H1 (cell line): ENCODE measurements at regions not wholly inside any gene's neighbourhood (a gene's known extent, or its start where the extent isn't known, plus 50 kb on each side); places are given as distances from the start of the nearest gene placed in this dataset.
A peak's percentile ranks its signal among the peaks of the same experiment; 100 is the strongest.

Experiments
- CTCF ChIA-PET: fragments of 300-600 bp; sonication (Branson Sonifier 250); formaldehyde crosslinking; loops from one replicate; lab custom pipeline; 2021; ENCODE audit not compliant: partially characterized antibody; lab: Charles Lee
- POLR2A ChIA-PET: fragments of 300-600 bp; sonication (Branson Sonifier 250); formaldehyde crosslinking; loops from one replicate; lab custom pipeline; 2021; ENCODE audit warnings: inconsistent platforms; ENCODE audit not compliant: partially characterized antibody; lab: Charles Lee
- DNase-seq, 2 experiments: peaks; one replicate each; pipeline versions ENCODE4 v3.0.0 to v3.0.0-alpha.2; 2010 to 2022; ENCODE audit warnings: low spot score in 2 of 2, low read depth in 1 of 2, mixed read lengths in 1 of 2
- FAIRE-seq: peaks from 2 replicates; lab custom pipeline; 2011; peaks lifted over from hg19 to GRCh38; lab: Jason Lieb, UNC
- H2AFZ ChIP-seq: 2 replicates; pipeline ENCODE4 v1.8.1; 2012; ENCODE audit warnings: low read length, inconsistent platforms
- H2AK5ac ChIP-seq: 2 replicates; pipeline ENCODE4 v1.6.1; 2013; ENCODE audit warnings: low read depth, low read length
- H2BK120ac ChIP-seq: replicated peaks from 2 replicates; pipeline ENCODE3; 2013; ENCODE audit warnings: low read depth, low read length, inconsistent platforms
- H2BK12ac ChIP-seq: 2 replicates; pipeline ENCODE4 v1.6.1; 2013; ENCODE audit warnings: low read depth, low read length
- H2BK15ac ChIP-seq: 2 replicates; pipeline ENCODE4 v1.6.1; 2013; ENCODE audit warnings: low read length
- H2BK20ac ChIP-seq: 2 replicates; pipeline ENCODE4 v1.6.1; 2013; ENCODE audit warnings: low read length
- H2BK5ac ChIP-seq: 2 replicates; pipeline ENCODE4 v1.6.1; 2013; ENCODE audit warnings: low read depth, low read length
- H3K14ac ChIP-seq: 2 replicates; pipeline ENCODE4 v1.6.1; 2013; ENCODE audit warnings: inconsistent platforms; ENCODE audit not compliant: insufficient read length
- H3K18ac ChIP-seq: 2 replicates; pipeline ENCODE4 v1.6.1; 2013; ENCODE audit warnings: low read length; ENCODE audit errors: extremely low read depth
- H3K23ac ChIP-seq: 2 replicates; pipeline ENCODE4 v1.6.1; 2013; ENCODE audit warnings: inconsistent platforms; ENCODE audit not compliant: insufficient read length
- H3K23me2 ChIP-seq: 2 replicates; pipeline ENCODE4 v1.6.1; 2013; ENCODE audit warnings: low read depth, low read length
- H3K27ac ChIP-seq: 2 replicates; pipeline ENCODE4 v1.6.1; 2011; ENCODE audit warnings: low read depth, low read length, inconsistent platforms
- H3K27me3 ChIP-seq, 4 experiments: replicated peaks in 1 of 4; 1 replicate in 1 of 4; 2 replicates in 3 of 4; pipeline versions ENCODE4 v1.6.1 to v1.8.1; 2011 to 2013; ENCODE audit warnings: low read length in 3 of 4, mild to moderate bottlenecking in 3 of 4, inconsistent platforms in 2 of 4, mixed read lengths in 2 of 4, moderate library complexity in 1 of 4; ENCODE audit not compliant: control insufficient read depth in 3 of 4, insufficient read depth in 3 of 4; ENCODE audit errors: extremely low read depth in 1 of 4
- H3K36me3 ChIP-seq, 4 experiments: 2 replicates each; pipeline versions ENCODE4 v1.6.1 to v1.8.1; 2011 to 2013; ENCODE audit warnings: mild to moderate bottlenecking in 4 of 4, low read length in 3 of 4, moderate library complexity in 2 of 4, control low read depth in 1 of 4, inconsistent platforms in 1 of 4; ENCODE audit not compliant: insufficient read depth in 4 of 4, control insufficient read depth in 2 of 4
- H3K4ac ChIP-seq: replicated peaks from 2 replicates; pipeline ENCODE3; 2013; ENCODE audit warnings: low read length, low read depth, mixed read lengths, inconsistent platforms; ENCODE audit not compliant: insufficient read length
- H3K4me1 ChIP-seq, 4 experiments: replicated peaks in 1 of 4; 1 replicate in 1 of 4; 2 replicates in 3 of 4; pipeline versions ENCODE4 v1.6.1 to v1.8.1; 2011 to 2013; ENCODE audit warnings: low read length in 3 of 4, inconsistent platforms in 2 of 4, mixed read lengths in 1 of 4; ENCODE audit not compliant: insufficient read depth in 4 of 4, control insufficient read depth in 3 of 4
- H3K4me2 ChIP-seq, 2 experiments: 2 replicates each; pipeline versions ENCODE4 v1.6.1 to v1.8.1; 2011 to 2013; ENCODE audit warnings: low read depth in 2 of 2, low read length in 2 of 2, control low read depth in 1 of 2, inconsistent platforms in 1 of 2, mild to moderate bottlenecking in 1 of 2; ENCODE audit not compliant: insufficient read depth in 1 of 2
- H3K4me3 ChIP-seq, 4 experiments: fragments of 200-600, 300-600 bp in 1 of 4; sonication (generic), shearing (Covaris generic), sonication (Bioruptor Twin) in 1 of 4; 2 replicates each; pipeline versions ENCODE4 v1.5.1 to v1.8.1; 2011 to 2016; ENCODE audit warnings: low read length in 4 of 4, low read depth in 3 of 4, control low read depth in 2 of 4, inconsistent platforms in 2 of 4, mild to moderate bottlenecking in 2 of 4, mixed read lengths in 1 of 4, moderate library complexity in 1 of 4; ENCODE audit not compliant: insufficient read depth in 2 of 4; ENCODE audit errors: extremely low read depth in 1 of 4
- H3K56ac ChIP-seq: replicated peaks from 2 replicates; pipeline ENCODE3; 2013; ENCODE audit warnings: low read depth, mild to moderate bottlenecking, mixed read lengths, low read length, inconsistent platforms; ENCODE audit not compliant: insufficient read length
- H3K79me1 ChIP-seq: 2 replicates; pipeline ENCODE4 v1.6.1; 2013; ENCODE audit warnings: low read depth, low read length, control low read depth
- H3K79me2 ChIP-seq, 2 experiments: 2 replicates each; pipeline versions ENCODE4 v1.6.1 to v1.8.1; 2012 to 2013; ENCODE audit warnings: low read length in 2 of 2, mild to moderate bottlenecking in 2 of 2, inconsistent platforms in 1 of 2; ENCODE audit not compliant: insufficient read depth in 2 of 2, control insufficient read depth in 1 of 2
- H3K9ac ChIP-seq, 4 experiments: replicated peaks in 1 of 4; 1 replicate in 1 of 4; 2 replicates in 3 of 4; pipeline versions ENCODE4 v1.6.1 to v1.8.1; 2011 to 2013; ENCODE audit warnings: low read depth in 3 of 4, low read length in 3 of 4, control low read depth in 2 of 4, mild to moderate bottlenecking in 2 of 4, moderate library complexity in 2 of 4, inconsistent platforms in 1 of 4; ENCODE audit errors: extremely low read depth in 1 of 4
- H3K9me3 ChIP-seq, 2 experiments: 2 replicates each; pipeline versions ENCODE4 v1.6.1 to v1.8.1; 2012 to 2013; ENCODE audit warnings: mild to moderate bottlenecking in 2 of 2, moderate library complexity in 2 of 2, control low read depth in 1 of 2, inconsistent platforms in 1 of 2, low read depth in 1 of 2, low read length in 1 of 2, mixed read lengths in 1 of 2; ENCODE audit not compliant: insufficient read depth in 2 of 2
- H4K20me1 ChIP-seq, 2 experiments: replicated peaks in 1 of 2; 2 replicates each; pipeline versions ENCODE3 to v1.8.1; 2011 to 2013; ENCODE audit warnings: inconsistent platforms in 2 of 2, low read length in 2 of 2, mild to moderate bottlenecking in 1 of 2; ENCODE audit not compliant: insufficient read depth in 2 of 2, control insufficient read depth in 1 of 2
- H4K5ac ChIP-seq: 2 replicates; pipeline ENCODE4 v1.6.1; 2013; ENCODE audit warnings: low read length, low read depth, mixed read lengths, inconsistent platforms; ENCODE audit not compliant: insufficient read length
- H4K8ac ChIP-seq: 2 replicates; pipeline ENCODE4 v1.8.0; 2013; ENCODE audit warnings: mild to moderate bottlenecking, moderate library complexity, low read length, inconsistent platforms; ENCODE audit not compliant: insufficient read depth; ENCODE audit errors: extremely low read depth
- H4K91ac ChIP-seq: replicated peaks from 2 replicates; pipeline ENCODE3; 2013; ENCODE audit warnings: low read length, mixed read lengths, inconsistent platforms; ENCODE audit not compliant: insufficient read length
- ATF2 ChIP-seq: IDR thresholded peaks from 2 replicates; pipeline ENCODE4 v1.6.1; 2012; ENCODE audit warnings: low read length, inconsistent platforms
- CHD2 ChIP-seq: IDR thresholded peaks from 2 replicates; pipeline ENCODE4 v1.6.1; 2012; ENCODE audit warnings: low read length, improper control_type of control experiment
- CTBP2 ChIP-seq: IDR thresholded peaks from 2 replicates; pipeline ENCODE4 v1.7.0; 2011; ENCODE audit warnings: borderline replicate concordance, mild to moderate bottlenecking, moderate library complexity, mixed read lengths, low read length; ENCODE audit not compliant: insufficient read depth, insufficient read length
- KDM4A ChIP-seq: IDR thresholded peaks from one replicate; pipeline ENCODE4 v1.7.1; 2012; ENCODE audit warnings: low read depth, mild to moderate bottlenecking, moderate library complexity, low read length, inconsistent platforms; ENCODE audit not compliant: severe bottlenecking
- NANOG ChIP-seq: IDR thresholded peaks from 2 replicates; pipeline ENCODE4 v1.6.1; 2011; ENCODE audit warnings: low read length, low read depth, mild to moderate bottlenecking, inconsistent platforms; ENCODE audit not compliant: insufficient read depth, poor library complexity, severe bottlenecking
- POLR2AphosphoS5 ChIP-seq: IDR thresholded peaks from 2 replicates; pipeline ENCODE4 v1.6.1; 2011; ENCODE audit warnings: low read depth, low read length
- SUZ12 ChIP-seq: fragments of 200-600 bp; sonication (generic); IDR thresholded peaks from 2 replicates; pipeline ENCODE4 v1.6.1; 2012; ENCODE audit warnings: mild to moderate bottlenecking, inconsistent platforms, low read length, moderate library complexity, mixed read lengths
- TAF1 ChIP-seq: IDR thresholded peaks from 2 replicates; pipeline ENCODE4 v1.6.1; 2011; ENCODE audit warnings: mild to moderate bottlenecking, low read depth, low read length
- WGBS, 2 experiments: shearing (Covaris generic) in 1 of 2; methylation state at CpG; one replicate each; pipeline versions ENCODE4 v1.1.6 to v1.1.7; 2013 to 2015; ENCODE audit warnings: low lambda C conversion rate in 2 of 2, mixed read lengths in 2 of 2, inconsistent platforms in 1 of 2, low coverage in 1 of 2, missing lambda C conversion rate in 1 of 2; ENCODE audit not compliant: insufficient replicate concordance in 2 of 2, insufficient coverage in 1 of 2, insufficient read length in 1 of 2; ENCODE audit errors: extremely low coverage in 1 of 2, missing lambda C conversion rate in 1 of 2; 5-methylcytosine and 5-hydroxymethylcytosine counted together
- TF ChIP-seq, protein P1 (sequence below): IDR thresholded peaks from 2 replicates; pipeline ENCODE4 v1.6.1; 2011; ENCODE audit warnings: low read depth, mild to moderate bottlenecking, low read length; ENCODE audit not compliant: insufficient read depth

DNA sequence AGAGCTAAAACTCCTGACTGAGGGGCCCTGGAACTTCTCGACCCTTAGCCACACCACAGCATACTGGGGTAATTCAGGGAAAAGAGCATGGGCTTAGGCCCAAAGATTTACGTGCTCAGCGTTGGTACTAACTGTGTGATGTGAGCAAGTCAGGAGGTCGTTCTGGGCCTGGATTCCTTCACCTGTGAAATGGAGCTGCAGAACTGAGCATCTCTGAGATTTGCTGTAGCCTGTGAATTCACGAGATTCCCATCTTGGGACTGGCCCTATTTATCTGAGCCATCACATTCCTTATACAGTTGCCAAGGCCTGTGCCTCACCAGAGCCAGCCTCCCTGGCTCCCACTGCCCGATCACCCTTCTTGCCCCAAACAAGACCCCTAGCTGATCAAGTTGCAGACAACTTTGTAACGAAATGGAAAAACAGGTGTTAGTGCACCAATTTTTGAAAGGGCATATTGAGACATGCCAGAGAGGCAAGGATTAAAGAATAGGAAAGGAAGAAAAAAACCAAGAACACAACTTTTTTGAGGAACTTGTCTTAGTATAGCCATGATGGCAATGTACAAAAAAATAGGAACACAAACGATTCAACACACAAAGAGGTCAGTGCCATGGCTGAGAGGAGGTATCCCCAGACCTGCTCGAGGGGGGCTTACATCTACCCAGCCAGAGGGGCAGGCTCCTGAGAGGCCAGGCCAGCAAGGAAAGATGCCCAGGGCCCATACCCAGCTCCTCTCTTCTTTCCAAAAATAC lies 323.0 kb upstream of the JARID2 start:
- DNase-seq = no peak
- peaks cover 0 to 2% of the 10 kb centered on the region in 2 experiments; a peak in 1 of 4 replicates for H3K79me2 ChIP-seq
- H3K4ac ChIP-seq = no peak overlapping the region
- no peaks in the 10 kb centered on the region for H3K23me2 ChIP-seq
- H3K14ac ChIP-seq = no peak overlapping the region
- H2BK120ac ChIP-seq = no peak overlapping the region
- peak overlapping the region; percentile 1 to 8; a peak in 1 of 4 replicates for H3K4me2 ChIP-seq
- H4K91ac ChIP-seq = no peak overlapping the region
- H2BK15ac ChIP-seq = peak overlapping the region; percentile 55; the same call in 1 of the 2 replicates
- no peak for FAIRE-seq
- H4K8ac ChIP-seq = no peak overlapping the region
- POLR2A ChIA-PET = interaction anchor here (0.6 kb wide), 2 partner anchors 27 to 319 kb away, joined by 3 read pairs; no protein-coding TSS in a partner anchor
- H2AK5ac ChIP-seq = no peak overlapping the region
- H2BK20ac ChIP-seq = 0 out of 2 replicates have a peak overlapping the region, but pooled peaks have one; percentile 28
- no peaks in the 10 kb centered on the region for H3K9me3 ChIP-seq
- H3K18ac ChIP-seq = no peak overlapping the region
- no peak overlapping the region for H4K5ac ChIP-seq
- no peak overlapping the region for H3K23ac ChIP-seq
- no peak overlapping the region for H3K4me3 ChIP-seq
- H2AFZ ChIP-seq = no peak overlapping the region
- H3K4me1 ChIP-seq = peaks cover 15 to 40% (median 29%) of the 10 kb centered on the region in 4 experiments
- WGBS, 2 experiments = 83% methylated on average over 9 of the region's 9 CpGs; no CpG with 5 or more reads in 1 of the 2 experiments
- no peaks in the 10 kb centered on the region for H4K20me1 ChIP-seq
- H3K9ac ChIP-seq = no peak overlapping the region
- 0 out of 2 replicates have a peak overlapping the region, but pooled peaks have one; percentile 42 for H2BK12ac ChIP-seq
- H2BK5ac ChIP-seq = 0 out of 2 replicates have a peak overlapping the region, but pooled peaks have one; percentile 3
- H3K79me1 ChIP-seq = peaks cover 13% of the 10 kb centered on the region
- CTCF ChIA-PET = interaction anchor here (0.5 to 1.6 kb wide), 2 partner anchors 163 to 459 kb away, joined by 3 read pairs; no protein-coding TSS in a partner anchor
- H3K36me3 ChIP-seq = no peaks in the 10 kb centered on the region
- no peak overlapping the region for H3K27ac ChIP-seq
- H3K56ac ChIP-seq = no peak overlapping the region
- no peaks in the 10 kb centered on the region for H3K27me3 ChIP-seq
- no peak for TF ChIP-seq ATF2
- no peak for TF ChIP-seq SUZ12
- TF ChIP-seq KDM4A = no peak
- TF ChIP-seq NANOG = no peak
- no peak for TF ChIP-seq CTBP2
- TF ChIP-seq, protein P1, sequence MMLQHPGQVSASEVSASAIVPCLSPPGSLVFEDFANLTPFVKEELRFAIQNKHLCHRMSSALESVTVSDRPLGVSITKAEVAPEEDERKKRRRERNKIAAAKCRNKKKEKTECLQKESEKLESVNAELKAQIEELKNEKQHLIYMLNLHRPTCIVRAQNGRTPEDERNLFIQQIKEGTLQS = no peak
- no peak for TF ChIP-seq TAF1
- TF ChIP-seq CHD2 = no peak
- TF ChIP-seq POLR2AphosphoS5 = no peak
